ENCODE measurements at regions not wholly inside any gene's neighbourhood (a gene's known extent, or its start where the extent isn't known, plus 50 kb on each side); places are given as distances from the start of the nearest gene placed in this dataset.

GRCh38 chr1:112285746-112286145 lies 110.3 kb upstream of the CTTNBP2NL start:
- TF ChIP-seq CTCF (IDR thresholded peaks at IDR 0.05; ENCODE audit: low read length) (no peak), EZH2 (IDR thresholded peaks at IDR 0.05; ENCODE audit: borderline replicate concordance, low read length) (no peak)
